ENCODE measurements at regions not wholly inside any gene's neighbourhood (a gene's known extent, or its start where the extent isn't known, plus 50 kb on each side); places are given as distances from the start of the nearest gene placed in this dataset.
"Not testable (repeated sequence)": the region's sequence is repeated elsewhere in the genome, so short reads cannot be mapped to it uniquely, and the experiment has no call there.

DNA sequence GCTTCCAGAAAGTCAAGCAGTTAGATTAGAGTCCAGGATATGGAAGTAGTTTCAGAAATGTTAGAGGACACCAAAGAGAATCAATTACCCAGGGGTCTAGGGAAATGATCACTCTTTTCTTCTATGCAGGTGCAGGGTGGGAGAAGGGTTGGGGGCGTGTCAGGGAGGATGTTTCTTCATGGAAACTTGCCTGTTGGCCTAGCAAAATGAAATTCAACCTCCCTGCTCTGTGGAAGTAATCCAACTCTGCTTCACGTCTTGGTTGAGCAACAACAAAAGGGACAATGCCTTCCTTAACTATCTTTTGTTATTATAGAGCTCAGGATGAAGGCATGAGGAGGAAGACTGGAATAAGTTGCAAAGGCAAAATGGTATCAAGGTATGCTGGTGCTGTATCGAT is 210.8 kb upstream of the ETAA1 start:
- no peak for TF ChIP-seq CTCF (IDR thresholded peaks at IDR 0.05; ENCODE audit: extremely low read depth, missing control alignments)
- no peak for DNase-seq (ENCODE audit: low spot score)

DNA sequence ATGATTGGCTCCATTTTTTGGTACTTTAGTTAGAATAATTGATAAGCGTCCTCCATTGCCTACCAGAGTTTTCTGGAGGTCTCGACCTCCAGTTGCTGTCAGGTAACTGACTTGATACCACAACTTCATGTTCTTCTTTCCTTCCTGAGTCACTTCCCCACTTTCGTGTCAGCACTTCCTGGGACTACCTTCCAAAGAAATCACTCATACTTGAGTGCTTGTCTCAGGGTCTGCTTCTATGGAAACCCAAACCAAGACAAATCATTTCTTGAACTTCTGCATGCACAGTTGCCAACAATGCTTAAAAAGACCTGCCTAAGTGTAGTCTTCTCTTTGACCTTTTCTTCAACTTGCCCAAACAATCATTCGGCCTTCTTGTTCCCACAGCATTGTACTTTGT is 210.3 kb upstream of the ETAA1 start:
- no peak for DNase-seq (ENCODE audit: low spot score)
- no peak for TF ChIP-seq CTCF (IDR thresholded peaks at IDR 0.05; ENCODE audit: extremely low read depth, missing control alignments)

DNA sequence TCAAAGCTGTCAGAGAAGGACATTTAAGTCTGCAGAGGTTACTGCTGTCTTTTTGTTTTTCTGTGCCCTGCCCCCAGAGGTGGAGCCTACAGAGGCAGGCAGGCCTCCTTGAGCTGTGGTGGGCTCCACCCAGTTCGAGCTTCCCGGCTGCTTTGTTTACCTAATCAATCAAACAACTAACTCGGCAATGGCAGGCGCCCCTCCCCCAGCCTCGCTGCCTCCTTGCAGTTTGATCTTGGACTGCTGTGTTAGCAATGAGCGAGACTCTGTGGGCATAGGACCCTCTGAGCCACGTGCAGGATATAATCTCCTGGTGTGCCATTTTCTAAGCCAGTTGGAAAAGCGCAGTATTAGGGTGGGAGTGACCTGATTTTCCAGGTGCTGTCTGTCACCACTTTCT is 201.8 kb upstream of the ETAA1 start:
- DNase-seq (ENCODE audit: low spot score), result not testable (repeated sequence)

GRCh38 chr2:67201521-67201920 is 195.6 kb upstream of the ETAA1 start:
- TF ChIP-seq CTCF (IDR thresholded peaks at IDR 0.05; ENCODE audit: extremely low read depth, missing control alignments), result no peak
- DNase-seq (ENCODE audit: low spot score), result no peak

DNA sequence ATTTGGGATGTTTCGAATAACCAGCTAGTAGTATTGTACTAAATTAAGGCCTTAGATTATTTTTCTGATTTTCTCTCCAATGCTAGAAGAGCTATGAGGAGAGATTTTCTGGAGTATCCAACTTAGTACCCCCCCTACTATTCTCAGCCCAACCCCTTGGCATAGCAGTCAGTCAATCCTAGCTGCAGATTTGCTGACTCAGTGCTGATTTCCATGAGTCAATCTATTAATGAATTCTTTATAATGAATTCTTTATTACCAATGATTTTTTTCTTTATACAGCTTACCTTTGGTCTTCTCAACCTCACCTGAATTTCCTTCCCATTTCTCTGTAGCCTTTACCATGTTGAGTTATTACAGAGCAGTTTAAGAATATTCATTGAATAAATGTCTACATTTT is 192.8 kb upstream of the ETAA1 start:
- TF ChIP-seq CTCF (IDR thresholded peaks at IDR 0.05; ENCODE audit: extremely low read depth, missing control alignments), result no peak
- DNase-seq (ENCODE audit: low spot score), result no peak

DNA sequence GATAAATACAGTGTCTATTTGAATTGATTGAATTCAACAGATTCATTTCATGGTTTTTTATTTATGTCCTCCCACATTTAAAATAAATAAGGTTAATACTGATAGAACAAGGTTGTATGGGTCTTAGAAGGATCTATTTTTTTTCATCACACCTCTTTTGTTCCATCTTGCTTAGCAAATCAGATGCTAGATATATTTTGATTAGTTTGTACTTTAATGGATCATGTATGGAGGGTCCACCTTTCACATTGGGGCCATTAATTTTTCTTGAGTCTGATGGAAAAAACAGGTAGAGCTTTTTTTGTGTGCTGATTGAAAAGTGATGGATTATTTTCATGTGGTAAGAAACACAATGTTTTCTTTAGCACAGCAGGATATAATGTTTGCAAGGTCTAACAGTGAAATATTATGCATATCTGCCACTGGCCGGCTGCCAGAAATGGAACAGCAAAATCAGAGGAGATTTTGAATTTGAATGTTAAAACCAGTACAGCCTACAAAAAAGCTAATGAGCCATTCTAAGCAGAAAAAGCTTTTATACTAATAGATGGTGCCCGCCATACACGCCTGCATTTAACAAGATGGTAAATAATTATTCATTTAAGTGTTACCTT is 188.1 kb upstream of the ETAA1 start:
- no peak for DNase-seq (ENCODE audit: low spot score)
- no peak for TF ChIP-seq CTCF (IDR thresholded peaks at IDR 0.05; ENCODE audit: extremely low read depth, missing control alignments)

DNA sequence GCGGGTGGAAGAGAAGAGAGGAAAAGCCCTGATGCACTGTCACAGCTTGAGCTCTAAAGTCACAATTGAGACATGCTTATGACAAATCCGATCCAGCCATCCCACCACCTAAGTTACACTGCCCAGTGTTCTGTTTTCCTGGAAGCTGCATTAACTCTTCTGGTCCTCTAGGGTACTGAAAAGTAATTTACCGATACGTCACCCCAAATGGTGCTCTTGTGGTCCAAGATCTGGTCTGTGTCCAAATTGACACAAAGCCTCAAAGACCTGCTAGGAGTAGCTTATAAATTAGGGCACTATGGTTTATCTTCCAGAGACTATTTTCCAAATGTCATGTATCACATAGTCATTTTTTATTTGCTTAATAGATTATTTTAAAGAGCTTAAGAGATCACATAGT is 186.7 kb upstream of the ETAA1 start:
- TF ChIP-seq CTCF (IDR thresholded peaks at IDR 0.05; ENCODE audit: extremely low read depth, missing control alignments), result no peak

GRCh38 chr2:67212203-67212602 is 184.9 kb upstream of the ETAA1 start:
- no peak for TF ChIP-seq CTCF (IDR thresholded peaks at IDR 0.05; ENCODE audit: extremely low read depth, missing control alignments)
- no peak for DNase-seq (ENCODE audit: low spot score)

More for the DNA sequence above, 186.7 kb upstream of the ETAA1 start:
- no peak for DNase-seq (ENCODE audit: low spot score)
